HG02610 (cell line): ENCODE measurements at regions not wholly inside any gene's neighbourhood (a gene's known extent, or its start where the extent isn't known, plus 50 kb on each side); places are given as distances from the start of the nearest gene placed in this dataset.
"Not testable (repeated sequence)": the region's sequence is repeated elsewhere in the genome, so short reads cannot be mapped to it uniquely, and the experiment has no call there.

Experiments used
- ATAC-seq: cut with Tn5 transposase; IDR thresholded peaks from one replicate; pipeline ENCODE4 v1.9.1; 2021; ENCODE audit warnings: mild to moderate bottlenecking, moderate library complexity; ENCODE audit not compliant: unreplicated experiment

- not testable (repeated sequence) for ATAC-seq
Measured at GRCh38 chr21:13935396-13936032, 275.2 kb downstream of the LIPI start.

GRCh38 chr21:13934887-13935342, 275.8 kb downstream of the LIPI start:
- not testable (repeated sequence) for ATAC-seq

GRCh38 chr21:13923175-13923574, 287.6 kb downstream of the LIPI start:
- ATAC-seq = not testable (repeated sequence)

DNA sequence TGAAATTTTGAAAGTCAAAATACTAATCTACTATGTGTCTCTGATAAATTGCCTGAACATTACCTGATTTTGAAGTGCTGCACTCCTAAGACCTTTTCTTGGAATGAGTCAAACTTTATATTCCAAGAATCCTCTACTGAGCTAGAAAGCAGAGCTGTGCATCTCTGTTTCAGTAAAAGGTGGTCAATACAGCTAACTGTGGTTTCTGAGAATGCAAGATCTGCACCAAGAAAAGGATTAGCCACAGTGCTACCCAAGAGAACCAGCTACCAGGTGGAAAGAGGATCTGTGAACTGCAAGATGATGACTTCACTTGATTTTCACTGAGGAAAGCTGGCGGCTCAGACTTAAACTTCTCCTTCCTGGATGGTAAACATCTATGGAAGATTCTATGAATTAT, 289.3 kb downstream of the LIPI start:
- ATAC-seq = not testable (repeated sequence)

DNA sequence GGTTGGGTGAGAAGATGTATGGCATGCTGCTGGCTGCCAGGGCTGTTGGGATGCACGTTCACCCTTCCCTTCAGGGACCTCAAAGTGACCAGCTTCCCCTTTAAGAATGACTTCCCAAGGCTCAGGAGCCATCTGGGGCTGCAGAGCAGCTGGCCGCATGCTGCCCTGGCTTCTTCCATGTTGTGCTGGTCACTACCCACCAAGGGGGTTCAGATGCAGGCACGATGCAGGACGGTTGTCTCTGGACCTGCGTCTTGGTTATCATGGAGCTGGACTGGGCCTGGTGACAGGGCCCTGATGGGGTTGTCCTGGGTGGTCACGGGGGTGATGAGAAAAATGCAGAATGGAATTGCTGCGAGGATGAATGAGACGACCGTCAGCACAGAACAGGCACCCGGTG, 297.8 kb downstream of the POTED start:
- not testable (repeated sequence) for ATAC-seq

DNA sequence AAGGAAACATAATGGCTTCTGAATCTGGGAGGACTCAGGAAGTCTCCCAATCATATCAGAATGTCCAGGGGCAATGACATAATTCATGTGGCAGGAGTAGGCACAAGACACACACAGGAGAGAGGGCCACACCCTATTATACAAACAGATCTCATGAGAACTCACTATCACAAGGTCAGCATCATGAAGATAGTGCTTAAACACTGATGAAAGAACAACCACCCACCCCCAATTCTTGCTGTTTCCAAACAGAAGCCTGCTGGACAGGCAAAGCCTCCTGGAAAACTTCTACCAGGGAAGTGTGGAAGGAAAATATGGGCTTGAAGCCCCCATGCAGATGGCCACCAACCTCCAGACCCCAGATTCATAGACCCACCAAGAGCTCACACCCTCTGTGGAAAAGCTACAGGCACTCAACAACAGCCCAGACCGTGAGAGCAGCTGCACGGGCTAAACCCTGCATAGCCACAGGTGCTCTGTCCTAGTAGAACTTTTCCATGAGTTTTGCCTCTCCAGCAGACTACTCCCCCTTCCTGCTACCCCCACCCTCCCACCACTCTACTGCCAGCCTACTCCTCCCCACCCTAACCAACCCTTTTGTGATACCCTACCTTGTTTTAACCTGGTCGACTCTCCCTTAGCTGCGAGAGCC, 287.1 kb downstream of the POTED start:
- ATAC-seq = not testable (repeated sequence)

- ATAC-seq = not testable (repeated sequence)
Measured at GRCh38 chr21:13893617-13894016, 284.0 kb downstream of the POTED start.

GRCh38 chr21:13893025-13893424, 283.4 kb downstream of the POTED start:
- not testable (repeated sequence) for ATAC-seq

DNA sequence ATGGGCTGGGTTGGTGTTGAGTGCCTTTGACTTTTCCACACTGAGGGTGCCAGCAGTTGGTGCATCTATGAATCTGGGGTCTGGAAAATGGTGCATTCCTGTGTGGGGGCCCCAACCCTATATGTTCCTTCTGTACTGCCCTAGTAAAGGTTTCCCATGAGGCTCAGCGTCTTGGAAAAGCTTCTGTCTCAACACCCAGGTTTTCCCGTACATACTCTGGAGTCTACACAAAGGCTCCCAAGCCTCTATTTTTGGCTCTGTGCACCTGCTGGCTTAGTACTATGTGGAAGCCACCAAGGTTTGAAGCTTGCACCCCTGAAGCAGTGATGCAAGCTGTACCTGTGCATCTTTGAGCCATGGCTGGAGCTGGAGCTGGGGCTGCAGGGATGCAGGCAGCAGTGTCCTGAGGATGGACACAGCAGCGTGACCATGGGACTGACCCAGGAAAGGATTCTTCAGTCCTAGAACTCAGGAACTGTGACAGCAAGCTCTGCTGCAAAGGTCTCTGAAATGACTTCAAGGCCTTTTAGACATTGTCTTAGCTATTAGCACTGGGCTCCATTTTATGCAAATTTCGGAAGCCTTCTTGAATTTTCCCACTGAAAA, 282.7 kb downstream of the POTED start:
- ATAC-seq = not testable (repeated sequence)

GRCh38 chr21:13889176-13889575, 279.6 kb downstream of the POTED start:
- not testable (repeated sequence) for ATAC-seq

DNA sequence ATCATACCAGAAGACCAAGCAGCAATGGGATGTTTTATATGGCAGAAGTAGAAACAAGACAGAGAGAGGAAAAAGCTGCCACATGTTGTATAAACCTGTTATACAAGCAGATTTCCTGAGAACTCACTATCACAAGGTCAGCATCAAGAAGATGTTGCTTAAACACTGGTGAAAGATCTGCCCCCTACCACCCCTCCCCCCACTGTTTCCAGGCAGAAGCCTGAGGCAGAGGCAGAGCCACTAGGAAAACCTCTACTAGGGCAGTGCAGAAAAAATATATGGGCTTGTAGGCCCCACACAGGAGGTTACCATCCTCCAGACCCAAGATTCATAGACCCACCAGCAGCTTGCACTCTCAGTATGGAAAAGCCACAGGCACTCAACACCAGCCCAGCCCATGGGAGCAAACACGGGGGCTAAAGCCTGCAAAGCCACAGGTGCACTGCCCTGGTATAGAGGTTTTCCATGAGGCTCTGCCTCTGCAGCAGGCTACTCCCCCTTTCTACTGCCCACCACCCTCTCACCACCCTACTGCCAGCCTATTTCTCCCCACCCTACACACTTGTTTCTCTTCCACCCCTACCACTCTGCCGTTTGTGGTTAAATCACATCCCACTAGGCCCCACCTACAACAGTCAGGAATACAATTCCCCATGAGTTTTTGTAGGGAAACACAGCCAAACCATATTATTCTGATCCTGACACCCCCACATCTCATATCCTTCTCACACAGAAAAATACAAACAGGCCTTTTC, 274.2 kb downstream of the POTED start:
- ATAC-seq = not testable (repeated sequence)

DNA sequence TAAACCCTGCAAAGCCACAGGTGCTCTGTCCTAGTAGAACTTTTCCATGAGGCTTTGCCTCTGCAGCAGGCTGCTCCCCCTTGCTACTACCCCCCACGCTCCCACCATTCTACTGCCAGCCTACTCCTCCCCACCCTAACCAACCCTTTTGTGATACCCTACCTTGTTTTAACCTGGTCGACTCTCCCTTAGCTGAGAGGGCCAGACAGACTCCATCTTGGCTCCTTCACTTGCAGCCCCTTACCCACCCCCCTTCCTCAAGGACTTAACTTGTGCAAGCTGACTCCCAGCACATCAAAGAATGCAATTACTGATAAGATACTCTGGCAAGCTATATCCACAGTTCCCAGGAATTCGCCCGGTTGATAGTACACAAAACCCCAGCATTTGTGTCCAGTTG, 267.9 kb downstream of the POTED start:
- ATAC-seq = not testable (repeated sequence)

- ATAC-seq = not testable (repeated sequence)
Measured at GRCh38 chr21:13876999-13877398, 267.4 kb downstream of the POTED start.

GRCh38 chr21:13874001-13874400, 264.4 kb downstream of the POTED start:
- ATAC-seq = not testable (repeated sequence)

- ATAC-seq = no peak
Measured at GRCh38 chr21:13854638-13855037, 245.1 kb downstream of the POTED start.

DNA sequence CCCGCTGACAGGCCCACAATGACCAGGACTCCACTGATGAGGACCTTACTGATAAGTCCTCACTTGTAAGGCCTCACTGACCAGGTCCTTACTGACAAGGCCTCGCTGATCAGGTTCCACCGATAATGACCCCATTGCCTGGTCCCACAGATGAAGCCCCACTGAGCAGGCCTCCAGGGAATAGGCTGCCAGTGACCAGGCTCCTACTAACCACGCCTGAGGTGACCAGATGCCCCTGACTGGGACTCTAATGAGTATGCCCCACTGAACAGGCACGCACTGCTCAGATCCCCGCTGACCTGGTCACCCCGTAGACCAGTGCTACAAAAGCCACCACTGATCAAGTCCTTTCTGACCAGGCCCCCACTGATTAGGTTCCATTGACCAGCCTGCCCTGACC, 241.2 kb downstream of the POTED start:
- not testable (repeated sequence) for ATAC-seq

DNA sequence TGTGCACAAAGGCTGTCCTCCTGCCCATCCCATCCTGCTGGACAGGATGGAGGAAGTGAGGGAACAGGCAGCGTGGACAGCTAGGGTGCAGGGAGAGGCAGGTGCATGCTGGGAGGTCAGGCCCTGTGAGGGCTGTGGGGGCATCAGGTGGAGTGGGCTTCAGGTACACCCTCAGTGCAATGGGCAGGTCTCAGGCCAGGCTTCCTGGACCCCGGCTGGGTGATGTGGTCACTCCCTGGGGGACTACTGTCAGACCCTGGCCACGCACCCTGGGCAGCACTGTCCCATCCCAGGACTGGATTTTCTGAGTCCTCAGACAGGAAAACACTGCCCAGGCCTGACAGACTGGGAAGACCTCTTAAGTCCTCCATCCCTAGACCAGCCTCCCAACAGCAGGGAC, 239.9 kb downstream of the POTED start:
- not testable (repeated sequence) for ATAC-seq

DNA sequence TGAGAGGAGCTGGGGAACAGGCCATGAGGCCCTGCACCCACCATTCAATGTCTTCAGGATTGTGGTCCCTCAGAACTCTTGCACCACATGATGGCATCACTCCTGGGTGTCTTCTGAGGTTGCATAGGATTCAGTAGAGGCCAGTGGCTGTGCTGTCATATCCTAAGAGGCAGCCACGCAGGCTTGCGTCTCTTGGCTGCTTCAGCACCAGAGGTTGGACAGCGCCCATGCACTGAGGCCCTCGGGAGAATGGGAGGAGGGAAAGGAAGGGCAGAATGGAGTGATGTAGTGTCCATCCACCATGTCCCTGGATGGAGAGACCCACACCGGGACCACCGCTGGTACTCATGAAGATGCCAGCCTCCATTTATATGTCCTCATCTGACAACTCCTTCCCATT, 237.1 kb downstream of the POTED start:
- ATAC-seq = not testable (repeated sequence)

DNA sequence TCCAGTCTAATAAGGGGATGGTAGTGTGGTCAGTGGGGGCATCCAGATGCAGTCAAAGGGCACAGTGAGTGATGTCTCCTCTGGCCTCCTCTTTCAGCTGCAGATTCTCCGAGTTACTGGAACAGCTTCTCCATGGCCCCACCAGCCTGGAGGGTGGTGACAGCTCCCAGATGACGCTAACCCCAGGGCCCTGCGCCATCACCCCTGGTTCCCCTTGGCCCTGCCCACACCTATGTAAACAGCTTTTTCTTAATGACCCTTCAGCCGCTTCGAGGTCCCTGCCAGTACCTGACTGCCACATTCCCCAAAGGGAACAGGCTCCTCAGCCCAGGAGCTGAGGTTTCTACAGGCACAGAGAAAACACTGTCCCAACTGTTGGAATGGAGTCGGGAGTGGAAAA, 235.0 kb downstream of the POTED start:
- not testable (repeated sequence) for ATAC-seq

DNA sequence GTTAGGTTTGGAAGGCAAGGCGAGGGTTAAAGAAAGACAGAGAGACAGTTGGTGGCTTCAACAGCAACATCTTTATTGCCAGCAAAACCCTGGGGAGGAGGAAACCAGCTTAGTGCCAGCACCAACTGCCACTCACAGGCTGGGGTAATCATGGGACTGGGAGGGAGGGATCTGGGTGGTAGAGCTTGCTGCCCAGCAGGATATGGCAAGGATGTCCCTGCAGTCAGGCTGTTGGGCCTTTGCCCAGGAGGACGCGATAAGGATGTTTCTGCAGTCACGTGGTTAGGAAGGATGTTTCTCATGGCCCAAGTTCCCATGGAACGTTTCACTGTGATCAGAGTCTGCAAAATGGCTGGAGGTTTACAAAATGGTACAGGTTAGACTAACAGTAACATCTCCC, 233.5 kb downstream of the POTED start:
- ATAC-seq = not testable (repeated sequence)

- ATAC-seq = not testable (repeated sequence)
Measured at GRCh38 chr21:13827666-13828065, 218.1 kb downstream of the POTED start.
